ENCODE measurements at regions not wholly inside any gene's neighbourhood (a gene's known extent, or its start where the extent isn't known, plus 50 kb on each side); places are given as distances from the start of the nearest gene placed in this dataset.
"Not testable (repeated sequence)": the region's sequence is repeated elsewhere in the genome, so short reads cannot be mapped to it uniquely, and the experiment has no call there.

- H4K20me1 ChIP-seq (ENCODE audit: insufficient read depth, low read length, poor library complexity, severe bottlenecking) = no peaks in the 10 kb centered on the region
- TF ChIP-seq CTCF (conservative IDR thresholded peaks at IDR 0.05; ENCODE audit: low read length) (no peak), EZH2phosphoT487 (IDR thresholded peaks at IDR 0.05; ENCODE audit: borderline replicate concordance) (no peak)
- H3K79me2 ChIP-seq (ENCODE audit: insufficient read depth, low read length) = no peaks in the 10 kb centered on the region
- no peak overlapping the region for H3K4me2 ChIP-seq (ENCODE audit: low read depth, low read length, poor library complexity, severe bottlenecking)
- no peak overlapping the region for H3K4me3 ChIP-seq (ENCODE audit: low read length, poor library complexity, severe bottlenecking)
- no peaks in the 10 kb centered on the region for H3K9me2 ChIP-seq (replicated peaks; ENCODE audit: low read depth, low read length)
- no peak overlapping the region for H3K9ac ChIP-seq (ENCODE audit: low read depth, low read length, poor library complexity, severe bottlenecking)
- H3K4me1 ChIP-seq (ENCODE audit: insufficient read depth, low read length, poor library complexity, severe bottlenecking) = peaks cover 10% of the 10 kb centered on the region
- no peak overlapping the region for H2AFZ ChIP-seq (ENCODE audit: low read length)
- no peaks in the 10 kb centered on the region for H3K9me3 ChIP-seq (ENCODE audit: insufficient read depth, low read depth, low read length)
- H3K27me3 ChIP-seq (ENCODE audit: insufficient read depth, low read length, poor library complexity, severe bottlenecking) = no peaks in the 10 kb centered on the region
- H3F3A ChIP-seq (ENCODE audit: low read depth) = no peaks in the 10 kb centered on the region
- no peaks in the 10 kb centered on the region for H3K36me3 ChIP-seq (ENCODE audit: insufficient read depth, low read length)
Observed at GRCh38 chr2:105509269-105510086, 110.6 kb upstream of the FHL2 start.

- H3K4me3 ChIP-seq (ENCODE audit: low read length, poor library complexity, severe bottlenecking); H3K9me3 ChIP-seq (ENCODE audit: insufficient read depth, low read depth, low read length); H3F3A ChIP-seq (ENCODE audit: low read depth); H3K79me2 ChIP-seq (ENCODE audit: insufficient read depth, low read length); H3K36me3 ChIP-seq (ENCODE audit: insufficient read depth, low read length); H3K27me3 ChIP-seq (ENCODE audit: insufficient read depth, low read length, poor library complexity, severe bottlenecking); H3K9ac ChIP-seq (ENCODE audit: low read depth, low read length, poor library complexity, severe bottlenecking); H3K4me2 ChIP-seq (ENCODE audit: low read depth, low read length, poor library complexity, severe bottlenecking); H4K20me1 ChIP-seq (ENCODE audit: insufficient read depth, low read length, poor library complexity, severe bottlenecking); H3K9me2 ChIP-seq (replicated peaks; ENCODE audit: low read depth, low read length); H2AFZ ChIP-seq (ENCODE audit: low read length): not testable (repeated sequence)
- peaks cover 28% of the 10 kb centered on the region for H3K4me1 ChIP-seq (ENCODE audit: insufficient read depth, low read length, poor library complexity, severe bottlenecking)
Observed at GRCh38 chr2:105506860-105507259, 108.0 kb upstream of the FHL2 start.

- Histone ChIP-seq H3F3A (ENCODE audit: low read depth) (peaks cover 3% of the 10 kb centered on the region; the same call in 1 of the 2 replicates), H3K9ac (ENCODE audit: low read depth, low read length, poor library complexity, severe bottlenecking) (no peak overlapping the region), H3K79me2 (ENCODE audit: insufficient read depth, low read length) (no peaks in the 10 kb centered on the region), H3K27me3 (ENCODE audit: insufficient read depth, low read length, poor library complexity, severe bottlenecking) (no peaks in the 10 kb centered on the region), H3K4me1 (ENCODE audit: insufficient read depth, low read length, poor library complexity, severe bottlenecking) (peaks cover 17% of the 10 kb centered on the region), H3K4me3 (ENCODE audit: low read length, poor library complexity, severe bottlenecking) (no peak overlapping the region), H4K20me1 (ENCODE audit: insufficient read depth, low read length, poor library complexity, severe bottlenecking) (no peaks in the 10 kb centered on the region), H3K9me3 (ENCODE audit: insufficient read depth, low read depth, low read length) (peaks cover 5% of the 10 kb centered on the region; the same call in 1 of the 2 replicates), H2AFZ (ENCODE audit: low read length) (no peak overlapping the region), H3K36me3 (ENCODE audit: insufficient read depth, low read length) (no peaks in the 10 kb centered on the region), H3K4me2 (ENCODE audit: low read depth, low read length, poor library complexity, severe bottlenecking) (no peak overlapping the region), H3K9me2 (replicated peaks; ENCODE audit: low read depth, low read length) (no peaks in the 10 kb centered on the region)
- TF ChIP-seq CTCF (conservative IDR thresholded peaks at IDR 0.05; ENCODE audit: low read length) (no peak), EZH2phosphoT487 (IDR thresholded peaks at IDR 0.05; ENCODE audit: borderline replicate concordance) (no peak)
Observed at GRCh38 chr2:105504459-105504858, 105.6 kb upstream of the FHL2 start.
